DND-41 (cell line): ENCODE measurements at regions not wholly inside any gene's neighbourhood (a gene's known extent, or its start where the extent isn't known, plus 50 kb on each side); places are given as distances from the start of the nearest gene placed in this dataset.
A peak's percentile ranks its signal among the peaks of the same experiment; 100 is the strongest.
"Not testable (repeated sequence)": the region's sequence is repeated elsewhere in the genome, so short reads cannot be mapped to it uniquely, and the experiment has no call there.

ENCODE experiments used
- ATAC-seq: fragments of 200-7000 bp; cut with Tn5 transposase; 3 replicates; pipeline ENCODE4 v1.9.1; 2021; ENCODE audit warnings: low read depth; ENCODE audit not compliant: insufficient read depth
- DNase-seq: peaks from one replicate; pipeline ENCODE4 v3.0.0-alpha.2; 2020
- H2AFZ ChIP-seq: 2 replicates; pipeline ENCODE4 v1.6.0; 2012; ENCODE audit warnings: low read depth, low read length
- H3K27ac ChIP-seq: 2 replicates; pipeline ENCODE4 v1.5.1; 2012; ENCODE audit warnings: low read length, inconsistent platforms
- H3K27me3 ChIP-seq: fragments of 200-600 bp; sonication (generic); 2 replicates; pipeline ENCODE4 v1.6.0; 2012; ENCODE audit warnings: low read length, mild to moderate bottlenecking, inconsistent platforms; ENCODE audit not compliant: insufficient read depth, poor library complexity
- H3K36me3 ChIP-seq: 2 replicates; pipeline ENCODE4 v1.5.1; 2012; ENCODE audit warnings: low read length, inconsistent platforms; ENCODE audit not compliant: insufficient read depth
- H3K4me1 ChIP-seq: 2 replicates; pipeline ENCODE4 v1.5.1; 2012; ENCODE audit warnings: mild to moderate bottlenecking, low read length; ENCODE audit not compliant: insufficient read depth
- H3K4me2 ChIP-seq: 2 replicates; pipeline ENCODE4 v1.6.0; 2012; ENCODE audit warnings: mild to moderate bottlenecking, moderate library complexity, low read length, inconsistent platforms; ENCODE audit not compliant: insufficient read depth
- H3K4me3 ChIP-seq, 2 experiments: fragments of 200-600 bp in 1 of 2; shearing (Covaris generic) in 1 of 2; 2 replicates each; pipeline ENCODE4 v1.5.1; 2012 to 2016; ENCODE audit warnings: inconsistent platforms in 2 of 2, low read length in 2 of 2, mild to moderate bottlenecking in 2 of 2, low read depth in 1 of 2, moderate library complexity in 1 of 2
- H3K79me2 ChIP-seq: 2 replicates; pipeline ENCODE4 v1.6.0; 2012; ENCODE audit warnings: low read length, inconsistent platforms; ENCODE audit not compliant: insufficient read depth
- H3K9ac ChIP-seq: 2 replicates; pipeline ENCODE4 v1.6.0; 2012; ENCODE audit warnings: low read depth, mild to moderate bottlenecking, inconsistent platforms, low read length, moderate library complexity
- H3K9me3 ChIP-seq: 2 replicates; pipeline ENCODE4 v1.5.1; 2012; ENCODE audit warnings: low read length, moderate library complexity, mild to moderate bottlenecking, inconsistent platforms; ENCODE audit not compliant: insufficient read depth, severe bottlenecking
- H4K20me1 ChIP-seq: 2 replicates; pipeline ENCODE4 v1.6.0; 2012; ENCODE audit warnings: low read length; ENCODE audit not compliant: insufficient read depth
- CTCF ChIP-seq: IDR thresholded peaks from 2 replicates; pipeline ENCODE4 v1.5.1; 2012; ENCODE audit warnings: borderline replicate concordance, low read length, moderate library complexity, mild to moderate bottlenecking; ENCODE audit not compliant: poor library complexity, severe bottlenecking; ENCODE audit errors: extremely low read depth
- EZH2 ChIP-seq: IDR thresholded peaks from 3 replicates; pipeline ENCODE4 v1.6.1; 2012; ENCODE audit warnings: borderline replicate concordance, low read depth, mild to moderate bottlenecking, moderate library complexity, low read length, inconsistent platforms; ENCODE audit not compliant: severe bottlenecking

GRCh38 chr7:35970458-35970857 lies 169.6 kb downstream of the SEPTIN7 start:
- no peak overlapping the region for H3K9ac ChIP-seq
- H2AFZ ChIP-seq, result no peak overlapping the region
- H3K4me1 ChIP-seq, result no peaks in the 10 kb centered on the region
- no peaks in the 10 kb centered on the region for H3K36me3 ChIP-seq
- no peak overlapping the region for H3K4me3 ChIP-seq
- H3K4me2 ChIP-seq, result no peak overlapping the region
- no peak for ATAC-seq
- no peak for DNase-seq
- H4K20me1 ChIP-seq, result no peaks in the 10 kb centered on the region
- H3K27me3 ChIP-seq, result no peaks in the 10 kb centered on the region
- TF ChIP-seq CTCF (no peak), EZH2 (no peak)
- H3K79me2 ChIP-seq, result no peaks in the 10 kb centered on the region
- no peak overlapping the region for H3K27ac ChIP-seq
- H3K9me3 ChIP-seq, result no peaks in the 10 kb centered on the region

- no peak overlapping the region for H3K4me3 ChIP-seq
- no peaks in the 10 kb centered on the region for H3K4me1 ChIP-seq
- no peak overlapping the region for H3K27ac ChIP-seq
- no peaks in the 10 kb centered on the region for H3K79me2 ChIP-seq
- no peak overlapping the region for H2AFZ ChIP-seq
- no peaks in the 10 kb centered on the region for H3K36me3 ChIP-seq
- no peak for TF ChIP-seq CTCF
- no peak for TF ChIP-seq EZH2
- H3K4me2 ChIP-seq, result no peak overlapping the region
- H3K9ac ChIP-seq, result no peak overlapping the region
- H3K27me3 ChIP-seq, result no peaks in the 10 kb centered on the region
- no peaks in the 10 kb centered on the region for H4K20me1 ChIP-seq
- DNase-seq (no peak), ATAC-seq (no peak)
- H3K9me3 ChIP-seq, result no peaks in the 10 kb centered on the region
Measured at GRCh38 chr7:35971133-35971891, 170.5 kb downstream of the SEPTIN7 start.

- Histone ChIP-seq H2AFZ (no peak overlapping the region), H3K4me3 (no peak overlapping the region), H3K4me2 (no peak overlapping the region), H3K79me2 (no peaks in the 10 kb centered on the region), H3K27me3 (no peaks in the 10 kb centered on the region), H3K36me3 (no peaks in the 10 kb centered on the region), H4K20me1 (no peaks in the 10 kb centered on the region), H3K27ac (no peak overlapping the region), H3K4me1 (no peaks in the 10 kb centered on the region), H3K9me3 (no peaks in the 10 kb centered on the region), H3K9ac (no peak overlapping the region)
- peak; percentile 65 for DNase-seq
- TF ChIP-seq EZH2, result no peak
- TF ChIP-seq CTCF, result peak; percentile 89
- peak; percentile 87 for ATAC-seq
Measured at GRCh38 chr7:35975851-35976454, 175.1 kb downstream of the SEPTIN7 start.

GRCh38 chr7:35978816-35979640 lies 174.0 kb upstream of the EEPD1 start:
- not testable (repeated sequence) for H4K20me1 ChIP-seq, DNase-seq, ATAC-seq, H3K36me3 ChIP-seq, H3K27me3 ChIP-seq, H3K4me3 ChIP-seq, H3K9me3 ChIP-seq, H3K4me2 ChIP-seq, H2AFZ ChIP-seq, H3K4me1 ChIP-seq, H3K79me2 ChIP-seq, H3K9ac ChIP-seq, H3K27ac ChIP-seq
